CD4-positive, alpha-beta T cell treated with Interleukin-1 beta for 1 hour (primary cell): ENCODE measurements at regions not wholly inside any gene's neighbourhood (a gene's known extent, or its start where the extent isn't known, plus 50 kb on each side); places are given as distances from the start of the nearest gene placed in this dataset.
"Not testable (repeated sequence)": the region's sequence is repeated elsewhere in the genome, so short reads cannot be mapped to it uniquely, and the experiment has no call there.

Experiments used
- DNase-seq, 2 donors: peaks; one replicate each; pipeline ENCODE4 v3.0.0-alpha.2; 2020 to 2022

GRCh38 chr16:85435286-85435685 lies 177.8 kb upstream of the GSE1 start:
- no peak for DNase-seq

- no peak for DNase-seq
These were observed 177.4 kb upstream of the GSE1 start for GRCh38 chr16:85435700-85436099.

DNA sequence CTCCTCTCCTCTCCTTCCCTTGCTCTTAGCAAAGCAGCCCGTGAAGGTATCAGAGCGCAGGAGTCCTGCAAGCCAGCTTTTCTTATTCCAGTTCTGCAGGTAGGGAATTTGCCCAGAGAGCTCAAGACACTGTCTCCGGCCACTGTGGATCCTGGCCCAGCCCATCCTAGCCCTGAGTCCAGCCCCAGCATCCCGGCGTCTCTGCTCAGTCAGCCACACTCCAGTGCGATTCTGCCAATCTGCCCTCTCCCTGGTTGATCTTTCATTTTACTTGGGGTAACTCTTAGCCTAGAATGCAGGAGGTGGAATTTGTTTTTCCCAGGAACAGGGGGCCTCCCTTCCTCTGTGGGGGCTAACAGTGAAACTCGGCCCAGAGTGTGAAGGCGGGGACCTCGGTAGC lies 176.9 kb upstream of the GSE1 start:
- no peak for DNase-seq

- DNase-seq: no peak
These were observed 176.4 kb upstream of the GSE1 start for GRCh38 chr16:85436636-85437165.

DNA sequence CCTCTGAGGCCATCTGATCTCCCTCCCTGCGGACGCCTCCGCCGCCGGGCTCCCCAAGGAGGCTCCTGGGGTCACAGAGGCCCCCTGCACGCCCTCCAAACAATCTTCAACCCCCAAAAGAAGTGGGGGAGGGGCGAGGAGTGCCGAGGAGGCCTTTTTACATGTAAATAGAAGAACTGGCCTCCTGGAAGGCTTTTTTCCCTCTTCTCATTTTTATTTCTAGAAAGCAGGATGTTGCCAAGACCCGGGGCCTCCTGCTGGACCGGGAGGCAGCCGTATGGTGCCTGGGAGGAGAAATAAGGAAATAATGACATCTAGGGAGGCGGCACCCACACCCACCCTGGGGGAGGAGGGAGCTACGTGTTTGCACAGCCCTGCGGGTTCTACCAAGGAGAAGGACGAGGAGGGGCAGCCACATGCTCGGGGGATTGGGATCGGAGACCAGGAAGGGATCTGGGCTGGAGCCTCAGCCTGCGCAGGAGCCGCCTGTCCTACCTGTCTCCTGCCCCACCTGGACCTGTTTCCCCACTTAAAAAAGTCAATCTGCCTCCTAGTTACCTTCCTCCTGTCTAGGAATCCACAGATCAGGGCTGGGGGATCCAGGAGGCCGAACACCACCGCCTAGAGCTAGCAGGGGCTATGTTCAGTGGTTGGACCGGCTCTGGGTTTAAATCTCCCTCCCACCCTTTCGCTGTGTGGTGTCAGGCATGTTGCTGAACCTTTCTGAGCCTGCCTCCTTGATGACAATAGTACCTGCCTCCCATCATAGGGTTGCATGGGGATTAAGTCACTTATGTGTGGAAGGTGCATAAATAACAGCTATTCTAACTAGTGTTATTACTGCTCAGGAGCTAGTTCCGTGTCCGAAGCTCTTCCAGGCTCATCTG lies 175.7 kb upstream of the GSE1 start:
- DNase-seq: no peak

- no peak for DNase-seq
These were observed 174.0 kb upstream of the GSE1 start for GRCh38 chr16:85438981-85439685.

- no peak for DNase-seq
These were observed 172.4 kb upstream of the GSE1 start for GRCh38 chr16:85440744-85441143.

GRCh38 chr16:85441189-85441889 lies 171.8 kb upstream of the GSE1 start:
- peak in 1 of 2 donors; percentile 26 for DNase-seq

DNA sequence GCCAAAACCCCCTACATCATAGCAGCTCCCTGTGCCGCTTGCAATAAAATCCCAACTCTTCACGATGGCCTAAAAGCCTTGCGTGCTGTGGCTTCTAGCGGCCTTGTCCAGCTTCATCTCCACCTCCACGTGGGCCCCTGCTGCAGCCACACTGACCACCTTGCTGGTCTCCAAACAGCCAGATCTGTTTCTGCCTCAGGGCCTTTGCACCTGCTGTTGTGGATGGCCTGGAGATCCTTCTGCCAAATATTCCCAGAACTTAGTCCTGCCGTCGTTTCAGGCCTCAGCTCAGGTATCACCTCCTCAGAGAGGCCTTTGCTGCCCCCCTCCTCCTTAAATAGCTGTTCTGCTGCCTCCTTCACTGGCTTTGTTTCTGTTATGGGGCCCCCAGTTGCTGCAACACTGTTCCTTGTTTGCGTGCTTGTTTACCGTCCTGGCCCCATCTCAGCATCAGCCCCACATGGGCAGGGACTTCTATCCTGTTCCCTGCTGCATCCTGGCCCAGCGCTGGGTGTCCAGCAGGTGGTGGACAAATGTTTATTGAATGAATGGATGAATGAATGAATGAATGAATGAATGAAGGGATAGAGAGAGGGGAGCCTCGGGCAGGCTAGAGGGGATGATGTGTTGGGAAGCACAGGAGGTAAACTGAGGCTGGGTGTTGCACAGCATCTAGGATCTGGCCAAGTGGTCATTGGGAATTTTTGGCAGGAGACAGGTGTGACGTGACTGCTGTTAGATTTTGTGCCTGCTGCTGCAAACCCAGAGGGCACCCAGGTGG lies 171.0 kb upstream of the GSE1 start:
- no peak for DNase-seq

GRCh38 chr16:85443116-85443515 lies 170.0 kb upstream of the GSE1 start:
- DNase-seq: no peak

- DNase-seq: no peak
These were observed 169.6 kb upstream of the GSE1 start for GRCh38 chr16:85443531-85443930.

GRCh38 chr16:85445064-85445778 lies 167.9 kb upstream of the GSE1 start:
- DNase-seq: no peak

DNA sequence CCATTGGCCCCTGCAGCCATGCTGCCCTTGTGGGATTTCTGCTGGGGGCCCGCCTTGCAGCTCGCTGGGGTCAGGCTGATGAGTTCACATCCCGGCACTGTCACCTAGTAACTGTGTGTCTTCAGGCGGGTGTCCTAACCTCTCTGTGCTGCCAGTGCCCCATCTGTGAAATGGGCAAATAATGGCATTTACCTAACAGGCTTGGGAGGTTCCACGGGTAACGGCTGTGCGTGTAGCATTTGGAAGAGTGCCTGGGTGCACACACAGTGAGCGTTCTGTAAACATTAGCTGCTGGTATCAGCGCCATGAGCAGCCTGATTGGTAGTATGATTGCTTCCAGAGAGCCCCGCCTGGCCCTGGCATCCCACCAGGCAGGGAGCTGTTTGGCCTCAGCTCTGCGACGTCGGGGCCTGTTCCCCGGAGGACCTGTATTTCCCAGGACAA lies 167.3 kb upstream of the GSE1 start:
- DNase-seq: no peak

- peak in 1 of 2 donors; percentile 47 for DNase-seq
These were observed 166.0 kb upstream of the GSE1 start for GRCh38 chr16:85446951-85447692.

GRCh38 chr16:85447693-85448313 lies 165.3 kb upstream of the GSE1 start:
- DNase-seq: no peak

DNA sequence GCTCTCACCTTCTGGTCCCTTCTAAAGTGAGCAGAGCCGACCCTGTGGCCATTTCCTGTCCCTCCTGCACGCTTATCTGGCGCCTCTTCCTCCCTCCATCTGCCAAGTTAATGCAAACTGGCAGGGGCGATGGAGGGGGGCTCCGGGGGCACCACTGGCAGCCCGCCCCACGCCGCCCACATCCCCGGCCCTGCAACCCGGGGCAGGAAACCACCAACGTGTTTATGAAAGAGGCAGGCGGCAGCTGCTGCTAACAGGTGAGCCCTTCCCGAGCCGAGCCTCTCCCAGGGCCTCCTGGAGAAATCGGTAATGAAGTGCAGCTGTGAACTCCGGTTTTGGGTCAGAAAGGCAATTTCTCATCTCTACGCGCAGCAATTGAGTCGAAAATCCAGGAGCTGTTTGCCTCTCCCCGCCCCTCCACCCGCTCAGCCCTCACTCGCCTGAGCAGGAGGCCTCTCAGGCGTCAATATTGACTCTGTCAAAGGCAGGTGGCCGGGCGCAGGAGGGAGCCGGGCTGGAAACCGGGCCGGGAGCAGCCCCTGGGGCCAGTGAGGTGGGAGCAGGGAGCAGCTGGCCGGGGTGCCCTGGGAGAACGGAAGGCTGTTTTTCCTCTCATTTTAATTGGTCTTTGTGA lies 164.4 kb upstream of the GSE1 start:
- peak; percentile 46 to 50 for DNase-seq

DNA sequence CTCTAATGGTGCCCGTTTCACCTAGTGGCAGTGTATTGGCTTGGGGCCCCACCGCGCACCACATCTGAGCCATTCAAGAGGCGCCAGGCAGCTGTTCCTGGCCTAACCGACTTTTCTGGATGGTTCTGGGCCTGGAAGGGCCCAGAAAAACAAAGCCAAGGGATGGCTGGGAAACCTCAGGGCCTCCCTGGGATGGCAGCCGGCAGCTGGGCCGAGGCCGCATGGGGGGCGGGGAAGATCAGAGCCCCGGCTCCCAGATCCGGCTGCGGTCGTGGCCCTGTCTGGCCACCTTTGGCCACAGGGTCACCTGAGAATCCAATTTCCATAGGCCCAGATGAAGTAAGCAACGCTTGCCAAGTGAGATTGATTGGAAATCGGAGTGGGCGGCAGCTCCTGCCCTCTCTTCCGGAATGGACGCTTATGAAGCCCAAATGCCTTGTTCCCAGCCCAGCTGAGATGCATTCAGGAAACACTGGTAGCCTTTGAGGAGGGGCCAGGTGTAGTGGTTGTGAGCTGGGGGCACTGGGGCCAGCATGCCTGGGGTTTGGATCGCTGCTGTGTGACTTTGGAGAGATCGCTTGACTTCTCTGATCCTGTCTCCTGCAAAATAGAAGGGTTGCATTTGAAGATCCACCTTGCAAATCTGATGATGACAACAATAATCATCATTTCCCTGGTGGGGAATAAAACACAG lies 163.8 kb upstream of the GSE1 start:
- DNase-seq: no peak

GRCh38 chr16:85449885-85450245 lies 163.3 kb upstream of the GSE1 start:
- DNase-seq: no peak

DNA sequence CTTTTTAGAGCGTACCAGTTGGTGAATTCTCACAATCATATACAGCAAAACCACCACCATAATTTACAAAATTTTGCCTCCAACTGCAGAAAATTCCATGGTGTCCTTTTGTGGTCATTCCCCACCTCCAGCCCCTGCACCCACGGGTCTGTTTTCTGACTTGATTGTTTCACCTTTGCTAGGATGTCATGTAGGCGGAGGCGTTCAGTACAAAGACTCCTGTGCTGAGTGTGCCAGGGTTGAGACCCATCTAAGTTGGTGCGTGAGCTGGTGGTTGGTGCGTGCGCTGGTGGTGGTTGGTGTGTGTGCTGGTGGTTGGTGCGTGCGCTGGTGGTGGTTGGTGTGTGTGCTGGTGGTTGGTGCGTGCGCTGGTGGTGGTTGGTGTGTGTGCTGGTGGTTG lies 162.0 kb upstream of the GSE1 start:
- not testable (repeated sequence) for DNase-seq
